Tibial artery (tissue), 4 donors: ENCODE measurements at regions not wholly inside any gene's neighbourhood (a gene's known extent, or its start where the extent isn't known, plus 50 kb on each side); places are given as distances from the start of the nearest gene placed in this dataset.
A peak's percentile ranks its signal among the peaks of the same experiment; 100 is the strongest.

Experiments
- DNase-seq, 2 donors: peaks; one replicate each; pipeline ENCODE4 v3.0.0-alpha.2; 2019
- H3K27ac ChIP-seq, 2 donors: fragments of 200-600 bp; sonication (generic) in 1 of 2; 1 replicate in 1 of 2; 2 replicates in 1 of 2; pipeline ENCODE4 v1.5.1; 2018 to 2019; ENCODE audit warnings: mild to moderate bottlenecking in 1 of 2
- H3K27me3 ChIP-seq, 2 donors: fragments of 200-600 bp; sonication (generic) in 1 of 2; one replicate each; pipeline versions ENCODE4 v1.5.1 to v1.6.0; 2016 to 2019
- H3K36me3 ChIP-seq, 3 donors: fragments of 200-600 bp; sonication (generic) in 2 of 3; one replicate each; pipeline ENCODE4 v1.5.1; 2016 to 2019; ENCODE audit warnings: mild to moderate bottlenecking in 2 of 3
- H3K4me1 ChIP-seq, 4 donors: fragments of 200-600 bp; sonication (generic) in 2 of 4; 1 replicate in 3 of 4; 2 replicates in 1 of 4; pipeline ENCODE4 v1.5.1; 2016 to 2019
- H3K4me3 ChIP-seq, 2 donors: fragments of 200-600 bp; sonication (generic) in 1 of 2; 1 replicate in 1 of 2; 2 replicates in 1 of 2; pipeline ENCODE4 v1.5.1; 2018 to 2019; ENCODE audit warnings: mild to moderate bottlenecking in 2 of 2
- H3K9me3 ChIP-seq, 3 donors: fragments of 200-600 bp; sonication (generic) in 1 of 3; one replicate each; pipeline ENCODE4 v1.5.1; 2016 to 2019
- intact Hi-C: fragments of 100-400 bp; cut with DNase I; formaldehyde crosslinking; loops from one replicate; pipeline ENCODE4 v1.15.0; 2023; ENCODE audit warnings: low total_unique reads
- TF ChIP-seq, protein P1 (sequence below), 2 experiments: fragments of 200-600 bp in 1 of 2; fragments of 450-650 bp in 1 of 2; IDR thresholded peaks; one replicate each; pipeline ENCODE4 v1.5.1; 2017 to 2019; ENCODE audit warnings: antibody characterized with exemption in 2 of 2, mild to moderate bottlenecking in 1 of 2, moderate library complexity in 1 of 2

DNA sequence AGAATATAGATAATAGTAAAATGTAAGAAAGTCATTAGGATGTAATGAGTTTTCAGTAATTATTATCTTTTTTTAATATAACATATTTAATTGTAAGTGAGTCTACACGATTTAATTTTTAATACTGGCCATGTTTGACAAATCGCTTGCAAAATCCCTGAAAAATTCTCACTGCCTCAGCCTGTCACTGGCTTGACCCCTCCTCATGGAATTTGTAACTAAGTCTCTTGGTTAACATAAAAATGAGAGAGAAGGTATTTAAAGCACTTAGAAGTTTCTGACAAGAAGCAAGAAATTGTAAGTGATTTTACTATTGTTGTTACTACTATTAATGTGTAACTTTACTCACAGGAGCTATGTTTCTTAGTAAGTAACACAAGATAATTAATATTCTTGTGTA, 237.9 kb upstream of the GK2 start:
- intact Hi-C loops: no loop called here
- TF ChIP-seq, protein P1, sequence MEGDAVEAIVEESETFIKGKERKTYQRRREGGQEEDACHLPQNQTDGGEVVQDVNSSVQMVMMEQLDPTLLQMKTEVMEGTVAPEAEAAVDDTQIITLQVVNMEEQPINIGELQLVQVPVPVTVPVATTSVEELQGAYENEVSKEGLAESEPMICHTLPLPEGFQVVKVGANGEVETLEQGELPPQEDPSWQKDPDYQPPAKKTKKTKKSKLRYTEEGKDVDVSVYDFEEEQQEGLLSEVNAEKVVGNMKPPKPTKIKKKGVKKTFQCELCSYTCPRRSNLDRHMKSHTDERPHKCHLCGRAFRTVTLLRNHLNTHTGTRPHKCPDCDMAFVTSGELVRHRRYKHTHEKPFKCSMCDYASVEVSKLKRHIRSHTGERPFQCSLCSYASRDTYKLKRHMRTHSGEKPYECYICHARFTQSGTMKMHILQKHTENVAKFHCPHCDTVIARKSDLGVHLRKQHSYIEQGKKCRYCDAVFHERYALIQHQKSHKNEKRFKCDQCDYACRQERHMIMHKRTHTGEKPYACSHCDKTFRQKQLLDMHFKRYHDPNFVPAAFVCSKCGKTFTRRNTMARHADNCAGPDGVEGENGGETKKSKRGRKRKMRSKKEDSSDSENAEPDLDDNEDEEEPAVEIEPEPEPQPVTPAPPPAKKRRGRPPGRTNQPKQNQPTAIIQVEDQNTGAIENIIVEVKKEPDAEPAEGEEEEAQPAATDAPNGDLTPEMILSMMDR (IDR thresholded peaks at IDR 0.05): no peak
- Histone ChIP-seq H3K36me3 (no peaks in the 10 kb centered on the region), H3K27ac (no peak overlapping the region), H3K4me1 (peaks cover 0 to 8% (median 5%) of the 10 kb centered on the region in 4 donors), H3K27me3 (no peaks in the 10 kb centered on the region), H3K9me3 (no peaks in the 10 kb centered on the region), H3K4me3 (no peak overlapping the region)
- DNase-seq: no peak

DNA sequence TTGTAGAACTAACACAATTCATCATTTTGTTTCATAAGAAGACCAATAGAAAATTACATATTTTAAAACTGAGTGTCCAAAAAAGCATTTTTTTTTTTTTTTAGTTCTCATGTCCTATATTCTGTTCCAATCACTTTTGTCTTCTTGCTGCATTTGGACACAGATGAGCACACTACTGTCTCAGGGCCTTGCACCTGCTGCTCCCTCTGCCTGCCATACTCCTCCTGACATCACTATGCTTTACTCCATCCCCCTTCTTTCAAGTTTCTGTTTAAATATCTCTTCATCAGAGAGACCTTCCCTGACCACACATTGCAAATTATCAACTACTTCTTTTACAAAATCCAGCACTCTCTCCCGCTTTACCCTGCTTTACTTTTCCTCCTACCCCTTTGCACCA, 230.7 kb upstream of the GK2 start:
- no peaks in the 10 kb centered on the region for H3K36me3 ChIP-seq
- intact Hi-C loops: no loop called here
- H3K4me1 ChIP-seq: no peaks in the 10 kb centered on the region
- H3K27me3 ChIP-seq: no peaks in the 10 kb centered on the region
- no peak overlapping the region for H3K4me3 ChIP-seq
- TF ChIP-seq, protein P1 (IDR thresholded peaks at IDR 0.05): no peak
- H3K9me3 ChIP-seq: no peaks in the 10 kb centered on the region
- no peak overlapping the region for H3K27ac ChIP-seq
- no peak for DNase-seq

DNA sequence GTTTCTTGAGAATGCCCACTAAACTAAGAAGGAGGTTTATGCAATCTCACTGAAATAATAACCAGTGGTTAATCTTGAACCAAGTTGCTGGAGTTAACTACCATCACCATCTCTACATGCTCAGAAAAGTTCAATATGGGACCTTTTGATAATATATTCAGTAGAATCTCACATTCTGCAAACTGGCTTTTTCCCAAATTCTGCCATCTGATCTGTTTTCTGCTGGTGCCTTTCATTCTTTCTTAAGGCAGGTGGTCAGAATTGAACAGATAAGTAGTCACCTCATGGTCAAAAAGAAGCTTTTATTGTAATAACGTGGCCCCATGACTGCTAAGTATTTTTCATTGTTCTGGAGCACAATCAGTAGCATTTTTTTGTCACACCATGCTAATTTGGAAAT, 229.0 kb upstream of the GK2 start:
- no peaks in the 10 kb centered on the region for H3K9me3 ChIP-seq
- H3K27me3 ChIP-seq: no peaks in the 10 kb centered on the region
- H3K4me1 ChIP-seq: no peaks in the 10 kb centered on the region
- H3K36me3 ChIP-seq: no peaks in the 10 kb centered on the region
- intact Hi-C loops: no loop called here
- H3K4me3 ChIP-seq: no peak overlapping the region
- no peak for DNase-seq
- H3K27ac ChIP-seq: no peak overlapping the region
- TF ChIP-seq, protein P1 (IDR thresholded peaks at IDR 0.05): no peak

DNA sequence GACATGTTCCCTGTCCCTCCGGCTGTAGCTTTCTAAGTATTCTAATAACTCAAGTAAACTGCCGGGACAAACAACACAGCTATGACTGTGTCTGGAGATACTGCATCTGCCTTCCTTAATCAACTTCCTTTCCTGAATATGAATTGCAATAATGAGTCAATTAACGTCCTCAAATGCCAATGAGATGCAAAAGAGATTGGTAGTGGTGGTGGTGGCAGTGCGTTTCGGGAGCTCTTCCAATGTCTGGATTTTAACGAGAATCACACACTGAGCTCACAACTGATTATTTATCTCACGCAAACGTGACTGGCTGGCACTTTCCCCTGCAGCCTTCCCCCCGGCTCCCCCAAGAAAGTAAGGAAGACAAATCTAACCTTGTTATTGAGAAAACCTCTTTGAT, 226.1 kb upstream of the GK2 start:
- H3K4me3 ChIP-seq: no peak overlapping the region
- no peaks in the 10 kb centered on the region for H3K4me1 ChIP-seq
- intact Hi-C loops: no loop called here
- no peaks in the 10 kb centered on the region for H3K9me3 ChIP-seq
- H3K27me3 ChIP-seq: no peaks in the 10 kb centered on the region
- DNase-seq: no peak
- TF ChIP-seq, protein P1 (IDR thresholded peaks at IDR 0.05): no peak
- no peaks in the 10 kb centered on the region for H3K36me3 ChIP-seq
- H3K27ac ChIP-seq: no peak overlapping the region

DNA sequence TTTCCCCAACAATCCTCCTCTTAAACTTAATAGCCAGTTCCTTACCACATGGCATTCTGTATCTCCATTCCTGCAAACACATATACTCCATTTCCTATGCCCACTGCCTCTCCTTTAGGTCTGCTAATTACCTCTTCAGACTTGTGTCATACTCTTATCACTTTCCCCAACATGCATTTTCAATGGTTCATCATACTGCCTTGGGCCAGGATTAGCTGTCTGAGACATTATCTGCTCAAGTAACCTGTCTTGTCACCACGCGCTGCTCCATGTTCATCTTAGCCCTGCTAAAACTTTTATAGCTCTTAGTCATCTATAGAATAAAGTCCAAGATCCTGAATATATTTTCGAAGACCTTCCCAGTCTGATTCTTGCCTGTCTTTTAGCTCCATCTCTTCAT, 224.1 kb upstream of the GK2 start:
- TF ChIP-seq, protein P1 (IDR thresholded peaks at IDR 0.05): no peak
- no peaks in the 10 kb centered on the region for H3K9me3 ChIP-seq
- no peak overlapping the region for H3K27ac ChIP-seq
- no peak for DNase-seq
- H3K36me3 ChIP-seq: no peaks in the 10 kb centered on the region
- H3K27me3 ChIP-seq: no peaks in the 10 kb centered on the region
- H3K4me3 ChIP-seq: no peak overlapping the region
- intact Hi-C loops: no loop called here
- H3K4me1 ChIP-seq: peaks cover 0 to 4% (median under 1%) of the 10 kb centered on the region in 4 donors

DNA sequence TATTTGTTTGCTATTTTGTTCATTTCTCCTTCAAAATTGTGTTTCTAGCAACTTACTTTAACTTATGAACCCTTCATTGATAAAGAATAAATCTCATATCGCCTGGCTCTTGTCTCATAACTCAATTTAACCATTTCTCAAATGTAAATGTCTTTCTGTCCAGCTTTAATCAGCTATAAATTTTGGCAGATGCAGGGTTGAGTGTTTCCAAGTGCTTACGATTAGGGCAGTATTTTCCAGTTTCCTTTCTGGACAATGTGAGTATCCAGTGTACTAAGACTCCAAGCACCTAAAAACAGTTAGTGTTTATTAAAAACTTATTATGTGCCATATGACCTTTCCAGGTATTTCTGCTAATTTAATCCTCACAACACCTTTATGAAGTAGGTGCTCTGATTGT, 218.6 kb upstream of the GK2 start:
- H3K4me1 ChIP-seq: peaks cover 0 to 58% (median 25%) of the 10 kb centered on the region in 4 donors
- no peaks in the 10 kb centered on the region for H3K27me3 ChIP-seq
- no peak for DNase-seq
- H3K27ac ChIP-seq: peak overlapping the region; percentile 77
- TF ChIP-seq, protein P1 (IDR thresholded peaks at IDR 0.05): no peak
- H3K4me3 ChIP-seq: peak overlapping the region; percentile 20 to 21
- H3K36me3 ChIP-seq: no peaks in the 10 kb centered on the region
- no peaks in the 10 kb centered on the region for H3K9me3 ChIP-seq
- intact Hi-C loops: no loop called here
